LNCaP clone FGC (cell line): ENCODE measurements at regions not wholly inside any gene's neighbourhood (a gene's known extent, or its start where the extent isn't known, plus 50 kb on each side); places are given as distances from the start of the nearest gene placed in this dataset.

ENCODE experiments used
- DNase-seq: peaks from one replicate; pipeline ENCODE4 v3.0.0-alpha.2; 2011; ENCODE audit warnings: low read depth
- H3K4me3 ChIP-seq: 2 replicates; pipeline ENCODE4 v1.5.1; 2011; ENCODE audit warnings: mild to moderate bottlenecking, low read depth, low read length, control low read depth
- TF ChIP-seq, protein P1 (sequence below): IDR thresholded peaks from 2 replicates; pipeline ENCODE4 v1.5.1; 2012; ENCODE audit warnings: mild to moderate bottlenecking; ENCODE audit not compliant: control insufficient read depth, insufficient read depth; ENCODE audit errors: extremely low read depth

GRCh38 chr18:38007676-38008330, 442.2 kb upstream of the CELF4 start:
- DNase-seq: no peak
- no peak overlapping the region for H3K4me3 ChIP-seq
- TF ChIP-seq, protein P1, sequence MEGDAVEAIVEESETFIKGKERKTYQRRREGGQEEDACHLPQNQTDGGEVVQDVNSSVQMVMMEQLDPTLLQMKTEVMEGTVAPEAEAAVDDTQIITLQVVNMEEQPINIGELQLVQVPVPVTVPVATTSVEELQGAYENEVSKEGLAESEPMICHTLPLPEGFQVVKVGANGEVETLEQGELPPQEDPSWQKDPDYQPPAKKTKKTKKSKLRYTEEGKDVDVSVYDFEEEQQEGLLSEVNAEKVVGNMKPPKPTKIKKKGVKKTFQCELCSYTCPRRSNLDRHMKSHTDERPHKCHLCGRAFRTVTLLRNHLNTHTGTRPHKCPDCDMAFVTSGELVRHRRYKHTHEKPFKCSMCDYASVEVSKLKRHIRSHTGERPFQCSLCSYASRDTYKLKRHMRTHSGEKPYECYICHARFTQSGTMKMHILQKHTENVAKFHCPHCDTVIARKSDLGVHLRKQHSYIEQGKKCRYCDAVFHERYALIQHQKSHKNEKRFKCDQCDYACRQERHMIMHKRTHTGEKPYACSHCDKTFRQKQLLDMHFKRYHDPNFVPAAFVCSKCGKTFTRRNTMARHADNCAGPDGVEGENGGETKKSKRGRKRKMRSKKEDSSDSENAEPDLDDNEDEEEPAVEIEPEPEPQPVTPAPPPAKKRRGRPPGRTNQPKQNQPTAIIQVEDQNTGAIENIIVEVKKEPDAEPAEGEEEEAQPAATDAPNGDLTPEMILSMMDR: no peak

DNA sequence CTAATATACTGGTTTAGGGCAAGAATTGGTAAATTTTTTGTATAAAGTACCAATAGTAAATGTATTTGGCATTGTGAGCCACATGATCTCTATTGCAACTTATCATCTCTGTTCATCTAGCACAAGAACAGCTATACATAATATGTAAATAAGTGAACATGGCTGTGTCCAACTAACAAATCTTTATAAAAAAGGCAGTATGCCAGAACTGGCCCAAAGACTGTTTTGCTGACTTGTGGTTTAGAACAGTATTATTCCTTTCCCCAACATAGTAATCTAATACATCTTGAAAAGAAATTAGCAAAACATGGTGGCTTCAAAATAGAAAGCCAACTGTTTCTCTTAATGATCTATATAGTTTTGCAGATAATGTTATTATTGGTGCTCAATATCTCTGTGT, 441.4 kb upstream of the CELF4 start:
- no peak for DNase-seq
- TF ChIP-seq, protein P1: no peak

DNA sequence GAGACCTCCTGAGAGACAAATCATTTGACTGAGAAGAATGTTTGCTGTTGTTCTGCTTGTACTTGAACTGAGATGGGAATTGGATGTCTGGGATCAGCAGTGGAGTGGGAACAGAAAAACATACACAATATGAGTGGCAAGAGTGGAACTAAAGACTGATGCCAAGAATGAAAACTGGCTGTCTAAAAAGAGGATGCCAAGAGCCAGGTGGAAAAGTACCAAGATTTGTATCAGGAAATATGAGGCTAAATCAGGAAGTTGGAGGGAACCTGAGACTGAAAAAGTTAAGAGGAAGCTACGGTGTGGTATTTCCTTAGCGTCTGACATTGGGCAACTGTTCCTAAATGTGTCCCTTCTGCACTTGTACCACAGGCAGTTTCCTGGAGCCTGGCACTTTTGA, 440.9 kb upstream of the CELF4 start:
- TF ChIP-seq, protein P1: no peak
- DNase-seq: peak; percentile 68
- no peak overlapping the region for H3K4me3 ChIP-seq

More for the DNA sequence above, 441.4 kb upstream of the CELF4 start:
- no peak overlapping the region for H3K4me3 ChIP-seq

GRCh38 chr18:37997695-37998094, 432.1 kb upstream of the CELF4 start:
- no peak for DNase-seq
- TF ChIP-seq, protein P1: no peak
- H3K4me3 ChIP-seq: no peak overlapping the region

GRCh38 chr18:37987901-37988300, 422.3 kb upstream of the CELF4 start:
- TF ChIP-seq, protein P1: no peak
- no peak overlapping the region for H3K4me3 ChIP-seq
- no peak for DNase-seq

DNA sequence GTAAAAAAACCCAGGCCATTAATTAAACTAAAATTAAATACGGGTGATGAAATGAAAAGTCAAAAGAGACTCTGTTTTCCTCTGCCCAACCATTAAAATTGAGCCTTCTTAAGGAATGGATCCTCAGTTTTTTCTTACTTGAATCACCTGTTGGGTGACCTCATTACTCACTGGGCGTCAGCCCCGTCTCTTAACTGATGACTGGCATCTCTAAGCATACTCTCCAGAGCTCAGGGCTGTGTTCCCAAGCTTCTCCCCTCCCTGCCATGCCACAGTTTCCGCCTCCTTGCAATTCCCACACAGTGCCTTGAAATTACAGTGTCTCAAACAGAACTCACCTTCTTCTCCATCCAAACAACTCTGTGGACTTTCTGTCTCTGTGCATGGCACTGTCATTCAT, 421.1 kb upstream of the CELF4 start:
- no peak for DNase-seq
- TF ChIP-seq, protein P1: no peak
- no peak overlapping the region for H3K4me3 ChIP-seq

GRCh38 chr18:37985126-37985525, 419.5 kb upstream of the CELF4 start:
- no peak for DNase-seq
- H3K4me3 ChIP-seq: no peak overlapping the region
- TF ChIP-seq, protein P1: no peak
